HG02938 (cell line): ENCODE measurements at regions not wholly inside any gene's neighbourhood (a gene's known extent, or its start where the extent isn't known, plus 50 kb on each side); places are given as distances from the start of the nearest gene placed in this dataset.

Source experiments
- ATAC-seq: cut with Tn5 transposase; IDR thresholded peaks from one replicate; pipeline ENCODE4 v1.9.1; 2021; ENCODE audit warnings: mild to moderate bottlenecking, moderate library complexity; ENCODE audit not compliant: unreplicated experiment

DNA sequence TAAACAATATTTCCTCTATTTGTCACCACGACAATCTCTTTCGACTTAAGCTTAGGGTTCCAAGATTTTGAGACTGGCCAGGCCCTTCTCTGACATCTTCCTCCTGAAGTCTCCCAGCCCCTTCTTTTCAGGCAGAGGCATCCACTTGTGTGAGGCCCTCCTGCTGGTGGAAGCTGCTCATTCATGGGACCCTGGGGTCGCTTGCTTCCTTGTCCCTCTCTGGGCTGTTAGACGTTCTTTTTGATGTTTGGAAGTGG, 188.2 kb upstream of the APCDD1 start:
- no peak for ATAC-seq

DNA sequence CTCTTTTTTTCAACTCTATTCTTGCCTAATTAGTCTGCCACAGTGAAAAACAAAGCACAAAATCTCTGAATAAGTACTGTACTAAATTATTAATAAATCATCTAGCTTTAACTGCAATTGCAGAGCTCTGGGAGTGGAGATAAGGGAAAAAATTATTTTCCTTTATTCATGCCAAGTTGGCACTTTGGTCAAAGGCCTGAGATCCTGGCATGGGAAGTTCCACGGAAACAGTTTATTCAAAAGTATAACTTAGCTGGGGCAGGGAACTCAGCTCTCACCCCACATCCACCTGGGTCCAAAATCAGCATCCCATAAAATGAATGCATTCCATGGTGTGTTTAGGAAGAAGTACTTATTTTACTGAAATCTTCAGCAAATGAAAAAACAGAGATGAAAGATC, 185.2 kb upstream of the APCDD1 start:
- no peak for ATAC-seq

DNA sequence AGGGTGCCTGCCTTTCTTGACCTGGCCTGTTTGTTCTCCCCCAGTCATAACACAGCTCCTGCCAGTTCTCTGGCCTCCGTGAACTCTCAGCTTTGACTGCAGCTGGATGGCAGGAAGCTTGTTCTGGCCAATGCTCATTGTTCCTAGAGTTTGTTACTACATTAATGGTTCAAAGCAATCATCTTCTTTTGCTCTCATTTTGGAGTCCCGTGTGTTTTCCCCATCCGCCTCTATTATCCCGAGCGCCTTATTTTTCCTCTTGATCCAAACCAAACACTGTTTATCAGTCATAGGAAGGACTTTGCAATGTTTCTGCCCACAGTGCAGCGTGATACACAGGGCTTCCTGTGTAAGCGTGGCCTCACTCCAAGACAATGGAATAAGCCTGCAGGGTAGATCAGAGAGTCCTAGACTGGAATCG, 184.3 kb upstream of the APCDD1 start:
- no peak for ATAC-seq

DNA sequence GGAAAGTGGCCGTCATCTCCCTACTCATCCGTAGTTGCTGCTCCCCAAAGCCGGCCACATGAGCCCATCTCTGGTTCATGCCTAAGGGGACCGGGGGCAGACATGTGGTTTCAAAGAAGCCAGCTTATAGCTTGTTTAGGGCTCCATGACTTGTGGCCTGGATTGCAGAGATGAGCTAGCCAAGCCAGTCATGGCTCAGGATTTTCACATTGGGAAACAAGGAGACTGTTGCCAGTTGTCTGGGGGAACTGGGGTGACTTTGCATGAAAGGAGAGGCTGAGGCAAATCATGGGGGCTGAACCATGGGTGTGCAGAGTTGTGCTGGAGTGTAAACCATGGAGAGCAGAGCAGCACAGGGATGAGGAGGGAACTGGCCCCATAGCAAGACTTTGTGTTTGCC, 183.0 kb upstream of the APCDD1 start:
- ATAC-seq, result no peak

DNA sequence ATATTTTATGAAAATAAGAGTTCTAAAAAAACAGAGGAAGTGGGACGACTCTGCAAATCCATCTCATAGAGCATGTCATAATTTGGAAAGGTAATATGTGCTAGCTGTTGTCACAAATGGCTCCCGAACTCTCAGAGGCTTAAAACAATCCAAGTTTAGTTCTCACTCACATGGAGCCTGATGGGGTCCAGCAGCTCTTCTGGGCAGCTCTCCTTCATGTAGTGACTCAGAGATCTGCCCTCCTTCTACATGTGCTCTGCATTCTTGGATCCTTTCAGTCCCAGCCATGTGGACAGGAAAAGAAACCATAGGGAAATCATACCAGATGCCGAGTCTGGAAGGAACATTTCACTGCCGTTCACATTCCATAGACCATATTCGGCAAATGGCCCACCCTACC, 180.1 kb upstream of the APCDD1 start:
- ATAC-seq, result no peak

DNA sequence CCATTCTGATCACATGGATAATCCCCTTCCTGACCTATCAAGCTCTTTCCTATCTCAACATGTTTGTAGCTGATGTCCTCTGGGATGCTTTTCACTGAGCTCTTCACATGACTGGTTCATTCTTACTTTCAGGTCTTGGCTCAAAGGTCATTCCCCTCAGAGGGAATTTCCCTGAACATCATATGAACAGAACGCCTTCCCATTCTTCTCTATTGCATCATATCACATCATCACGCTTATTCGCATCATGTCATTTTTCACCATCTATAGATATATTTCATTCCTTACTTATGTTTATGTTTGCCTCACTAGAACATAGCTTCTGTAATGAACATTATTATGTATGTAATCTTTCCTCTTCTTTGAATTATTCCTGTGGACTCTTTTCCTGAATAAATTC, 178.9 kb upstream of the APCDD1 start:
- no peak for ATAC-seq

DNA sequence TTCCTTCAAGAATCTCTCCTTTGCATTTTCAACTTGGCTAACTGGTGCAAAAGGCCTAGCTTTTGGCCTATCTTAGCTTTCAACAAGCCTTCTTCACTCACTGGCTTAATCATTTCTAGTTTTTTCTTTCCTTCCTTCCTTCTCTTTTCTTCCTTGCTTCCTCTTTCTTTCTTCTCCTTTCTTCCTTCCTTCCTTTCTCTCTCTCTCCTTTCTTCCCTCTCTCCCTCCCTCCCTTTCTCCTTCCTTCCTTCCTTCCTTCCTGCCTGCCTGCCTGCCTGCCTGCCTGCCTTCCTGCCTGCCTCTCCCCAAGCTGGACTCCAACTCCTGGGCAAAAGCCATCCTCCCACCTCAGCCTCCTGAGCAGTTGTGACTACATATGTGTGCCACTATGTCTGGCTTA, 176.2 kb upstream of the APCDD1 start:
- ATAC-seq, result no peak

DNA sequence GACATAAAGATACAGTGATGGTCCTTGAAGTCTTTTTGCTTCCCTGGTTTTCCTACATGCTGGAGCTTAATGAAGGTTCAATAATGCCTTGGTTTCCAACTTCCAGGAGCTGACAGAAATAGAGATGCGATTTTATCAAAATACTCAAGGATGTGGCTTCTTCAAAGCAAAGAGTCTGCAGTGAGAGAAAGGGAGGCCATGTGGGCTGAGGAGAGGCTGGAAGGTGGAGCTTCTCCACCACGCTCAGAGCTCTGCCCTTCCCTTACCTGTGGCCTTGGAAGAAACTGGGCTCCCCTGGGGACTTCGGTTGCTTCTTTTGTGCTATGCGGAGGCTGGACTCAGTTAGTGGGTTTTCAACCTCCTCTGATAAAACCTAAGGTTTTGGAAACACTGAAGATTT, 175.0 kb upstream of the APCDD1 start:
- ATAC-seq, result no peak

DNA sequence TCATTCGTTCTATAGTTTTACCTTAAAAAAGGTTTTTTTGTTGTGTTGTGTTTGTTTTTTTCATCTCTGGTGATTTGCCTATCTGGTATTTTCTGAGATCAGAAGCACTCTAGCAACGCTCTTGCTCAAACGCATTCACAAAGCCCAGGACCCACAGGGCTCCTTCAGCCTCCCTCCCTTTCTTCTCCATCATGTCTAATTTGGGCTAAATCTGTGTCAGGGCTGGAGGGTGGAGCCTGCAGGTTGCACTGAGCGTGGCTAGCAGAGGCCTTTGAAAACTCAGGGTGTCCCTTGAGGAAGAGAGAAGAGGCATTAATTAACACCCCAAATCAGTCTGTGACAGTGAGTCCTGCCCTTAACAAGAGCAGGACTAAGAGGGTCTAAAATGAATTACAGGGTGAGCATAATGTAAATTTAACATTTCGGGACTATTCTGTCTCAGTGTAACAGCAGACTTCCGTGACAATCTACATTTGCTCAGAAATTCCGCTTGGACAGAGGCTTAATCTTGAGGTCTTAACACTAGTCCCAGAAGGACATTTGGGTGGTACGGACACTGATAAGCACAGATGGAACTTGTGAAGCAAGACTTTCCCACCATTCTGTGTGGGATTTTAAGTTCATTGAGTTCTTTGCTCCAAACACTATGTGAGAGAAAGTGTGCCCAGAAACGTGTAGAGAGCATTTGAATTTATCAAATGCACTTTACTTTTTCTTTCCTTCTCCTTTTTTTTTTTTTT, 174.4 kb upstream of the APCDD1 start:
- no peak for ATAC-seq

DNA sequence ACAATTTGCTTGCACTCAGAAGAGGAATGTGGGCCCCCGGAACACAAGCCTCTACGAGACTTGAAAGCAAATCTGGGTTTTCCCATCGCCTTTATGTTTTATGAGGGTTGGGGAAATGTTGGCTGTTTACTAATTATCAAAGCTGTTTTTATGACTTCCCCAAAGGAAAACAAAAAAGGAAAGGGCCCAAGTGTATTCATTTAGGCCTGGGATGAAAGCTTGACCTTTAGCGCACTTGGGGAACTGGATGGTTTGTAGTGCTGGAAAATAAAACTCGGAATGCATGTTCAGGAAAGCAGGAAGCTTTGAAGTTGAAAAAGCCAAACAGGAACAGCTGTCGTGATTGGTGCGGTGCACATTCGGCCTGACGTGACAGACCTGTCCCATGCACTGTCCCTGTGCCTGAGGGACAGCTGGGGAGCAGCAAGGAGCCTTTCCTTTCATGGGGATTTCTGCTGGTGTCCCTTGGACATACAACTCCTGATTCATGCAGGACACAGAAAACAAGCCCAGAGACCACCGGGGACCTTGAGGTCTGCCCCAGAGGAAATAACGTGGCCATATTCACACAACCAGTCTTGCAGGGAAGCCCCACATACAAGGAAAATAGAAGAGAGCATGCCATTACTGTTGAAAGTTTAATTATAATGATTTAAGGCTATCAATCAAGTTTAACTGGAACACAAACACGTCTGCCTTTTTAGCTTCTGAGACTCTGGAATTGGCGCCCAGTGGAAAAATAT, 169.7 kb upstream of the APCDD1 start:
- ATAC-seq, result no peak

DNA sequence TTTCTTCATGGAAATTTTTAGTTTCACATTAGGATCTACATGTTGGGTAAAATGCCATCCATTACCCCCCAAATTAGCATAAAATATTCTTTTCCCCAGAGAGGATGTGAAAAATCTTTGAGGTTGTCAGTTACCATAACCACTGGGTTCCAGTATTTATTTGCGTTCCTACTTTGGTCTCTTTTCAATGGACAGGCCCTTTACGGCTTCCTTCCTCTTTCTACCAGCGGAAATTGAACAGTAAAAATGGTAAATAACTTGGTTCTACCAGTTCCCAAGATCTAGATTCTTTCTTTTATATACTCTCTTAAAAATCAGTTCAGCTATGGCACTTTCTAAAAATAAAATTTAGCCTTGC, 169.2 kb upstream of the APCDD1 start:
- ATAC-seq, result no peak

DNA sequence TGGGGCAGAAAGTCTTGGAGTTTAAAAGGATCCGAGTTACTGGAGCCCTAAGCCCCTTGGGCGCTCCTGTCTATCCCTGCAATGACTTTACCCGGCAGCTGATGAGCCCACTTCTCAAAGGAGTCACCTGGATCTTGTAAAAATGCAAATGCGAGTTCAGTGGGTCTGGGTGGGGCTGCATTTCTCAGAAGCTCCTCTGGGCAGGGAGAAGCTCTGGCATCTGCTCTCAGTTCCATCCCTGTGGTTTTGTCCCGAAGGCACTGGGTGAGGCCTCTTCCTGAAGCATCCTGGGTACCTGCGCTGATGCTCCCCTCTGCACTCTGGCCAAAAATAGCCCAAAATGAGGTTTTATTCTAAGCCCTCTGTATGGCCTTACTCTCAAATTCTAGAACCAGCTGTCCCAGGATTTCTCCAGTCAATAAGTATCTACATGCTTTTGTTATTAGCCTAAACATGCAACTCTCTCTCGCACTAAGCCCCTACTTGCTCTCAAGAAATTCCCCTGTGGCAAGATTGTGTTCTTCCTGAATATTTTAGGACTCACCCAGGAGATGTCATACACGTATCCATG, 167.8 kb upstream of the APCDD1 start:
- ATAC-seq, result no peak

DNA sequence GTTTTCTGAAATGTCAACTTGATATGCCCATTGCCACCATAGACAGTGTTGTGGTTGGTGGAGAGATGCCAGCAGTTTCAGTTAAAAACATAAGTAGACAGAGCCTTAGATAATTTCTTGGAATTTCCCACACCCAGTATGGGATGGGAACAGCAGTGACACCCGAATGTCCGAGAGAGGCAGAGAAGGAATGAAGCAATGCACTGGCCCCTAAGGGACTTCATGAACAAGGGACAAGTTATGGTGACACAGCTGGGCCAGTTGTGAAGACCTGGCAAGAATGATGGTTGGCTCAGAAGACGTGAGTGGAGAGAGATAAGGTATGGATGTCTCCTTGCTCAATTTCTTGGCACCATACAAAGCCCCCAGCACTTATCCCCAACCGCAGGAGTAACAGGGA, 165.2 kb upstream of the APCDD1 start:
- no peak for ATAC-seq

DNA sequence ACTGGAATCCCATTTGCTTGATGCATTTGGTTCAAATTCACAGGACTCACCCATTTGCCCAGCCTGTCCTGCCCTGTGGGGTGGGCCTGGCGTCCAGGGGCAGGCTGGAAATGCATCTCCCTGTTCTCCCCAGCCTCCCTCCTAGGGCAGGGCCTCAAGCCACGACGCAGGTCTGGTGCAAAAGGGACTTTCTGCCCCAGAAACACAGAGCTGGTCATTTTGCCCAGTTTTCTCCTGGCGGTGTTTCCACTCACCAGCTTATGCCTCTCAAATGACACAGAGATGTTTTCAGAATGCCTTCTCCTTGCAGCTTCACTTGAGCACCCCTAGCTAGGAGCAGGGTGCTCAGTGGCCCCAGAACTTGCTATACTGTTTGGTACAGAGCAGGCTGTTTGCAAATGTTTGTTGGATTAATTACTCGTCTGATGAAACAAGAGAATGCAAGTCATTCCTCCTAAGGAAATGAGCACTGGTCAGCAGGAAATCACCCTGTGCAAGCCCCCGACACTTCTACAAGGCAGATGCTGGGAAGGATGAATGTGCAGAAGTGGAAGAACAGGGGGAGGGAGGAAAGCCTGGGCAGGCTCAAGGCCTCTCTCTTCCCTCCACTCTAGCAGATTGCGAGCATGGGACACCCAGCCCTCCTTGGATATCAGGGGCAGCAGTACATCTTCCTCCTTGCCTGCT, 164.3 kb upstream of the APCDD1 start:
- ATAC-seq, result no peak

DNA sequence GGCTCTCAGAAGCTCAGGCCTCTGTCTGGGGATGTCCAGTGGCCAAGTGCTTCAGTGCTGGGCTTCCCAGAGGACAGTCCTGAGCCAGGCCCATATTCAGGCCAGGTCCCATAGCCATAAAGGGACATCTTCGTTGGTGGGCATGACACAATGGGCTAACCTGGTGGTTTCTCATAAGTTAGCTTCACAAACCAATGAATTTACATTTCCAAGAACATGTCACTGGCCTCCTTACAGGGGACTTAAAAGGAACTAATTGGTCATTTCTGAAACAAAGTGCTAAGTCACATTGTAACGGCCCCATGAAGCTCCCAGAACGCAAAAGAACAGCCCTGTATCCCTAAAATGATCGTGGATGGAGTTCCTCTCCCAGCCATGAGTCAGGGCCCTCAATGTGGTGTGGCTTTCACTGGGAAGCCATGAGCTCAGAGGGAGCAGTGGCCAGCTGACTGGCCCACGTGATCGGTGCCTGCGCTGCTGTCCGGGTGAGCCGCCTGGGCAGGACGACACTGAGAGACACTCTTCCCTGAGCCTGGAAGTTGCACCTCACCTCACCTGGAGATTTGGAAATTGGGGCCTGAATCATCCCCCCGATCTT, 163.7 kb upstream of the APCDD1 start:
- ATAC-seq, result no peak

DNA sequence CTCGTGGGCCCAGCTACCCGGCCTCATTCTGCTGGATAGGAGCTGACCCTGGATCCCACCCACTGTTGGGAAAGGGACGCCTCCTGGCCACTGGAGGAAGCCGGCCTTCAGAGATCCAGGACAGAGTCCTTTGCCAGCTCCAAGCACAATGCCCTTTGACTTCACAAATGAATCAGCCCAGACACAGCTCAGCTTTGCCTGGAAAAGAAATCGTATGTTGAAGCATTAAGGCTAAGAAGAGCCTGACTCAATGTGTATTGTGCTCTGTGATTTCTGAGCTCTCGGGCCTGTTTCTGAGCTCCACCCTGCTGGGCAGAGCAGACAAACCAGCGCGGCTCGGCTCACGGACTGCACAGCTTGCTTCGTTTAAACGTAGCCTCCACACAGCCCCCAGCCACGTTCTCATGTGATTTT, 162.9 kb upstream of the APCDD1 start:
- ATAC-seq, result no peak

DNA sequence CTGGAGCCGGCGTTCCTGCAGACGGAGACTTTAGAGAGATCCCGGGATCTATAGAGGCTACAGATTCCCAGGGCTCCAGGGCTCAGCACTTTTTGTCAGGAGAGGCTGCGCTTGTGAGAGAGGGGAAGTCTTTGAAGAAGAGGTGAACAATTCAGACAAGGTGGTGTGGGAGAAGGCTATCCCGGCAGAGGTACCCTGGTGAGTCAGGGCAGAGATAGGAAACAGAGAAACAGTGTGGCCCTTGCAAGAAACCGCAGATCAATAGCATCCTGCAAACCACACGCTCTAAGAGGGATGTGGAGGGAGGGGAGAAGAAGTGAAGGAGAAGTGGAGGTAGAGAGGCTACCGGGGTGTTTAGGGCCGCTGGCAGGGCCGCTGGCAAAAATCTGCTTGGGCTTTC, 160.5 kb upstream of the APCDD1 start:
- no peak for ATAC-seq

DNA sequence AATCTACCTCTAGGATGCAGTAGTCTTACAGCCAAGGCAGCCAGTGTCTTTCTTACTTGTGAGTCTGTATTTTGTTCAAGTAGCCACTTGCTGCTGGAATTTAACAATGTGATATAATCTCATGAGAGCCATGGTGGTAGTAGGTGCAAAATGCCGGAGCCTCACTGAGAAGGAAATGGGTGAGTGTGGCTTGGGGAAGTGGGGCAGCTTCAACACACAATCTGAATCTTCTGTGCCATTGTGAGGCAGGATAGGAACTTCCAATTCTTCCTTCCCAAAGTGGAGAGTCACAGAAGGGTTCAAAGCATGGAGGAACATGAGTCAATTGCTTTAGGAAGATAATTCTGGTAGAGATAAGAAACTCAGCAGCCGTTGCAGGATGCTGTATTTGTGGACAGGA, 158.7 kb upstream of the APCDD1 start:
- no peak for ATAC-seq

DNA sequence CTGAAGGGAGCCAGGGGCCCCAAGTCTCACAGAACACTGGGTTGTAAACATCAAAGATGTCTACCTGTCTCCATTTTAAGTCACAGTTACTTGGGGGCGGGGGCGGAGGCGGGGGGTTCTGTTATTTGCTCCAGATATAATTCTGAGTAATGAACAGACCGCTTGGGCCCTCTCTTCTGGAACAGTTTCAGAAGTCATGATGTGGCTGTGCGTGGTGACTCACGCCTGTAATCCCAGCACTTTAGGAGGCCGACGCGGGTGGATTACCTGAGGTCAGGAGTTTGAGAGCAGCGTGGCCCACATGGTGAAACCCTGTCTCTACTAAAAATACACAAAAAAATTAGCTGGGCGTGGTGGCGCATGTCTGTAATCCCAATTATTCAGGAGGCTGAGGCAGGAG, 157.9 kb upstream of the APCDD1 start:
- ATAC-seq, result no peak

DNA sequence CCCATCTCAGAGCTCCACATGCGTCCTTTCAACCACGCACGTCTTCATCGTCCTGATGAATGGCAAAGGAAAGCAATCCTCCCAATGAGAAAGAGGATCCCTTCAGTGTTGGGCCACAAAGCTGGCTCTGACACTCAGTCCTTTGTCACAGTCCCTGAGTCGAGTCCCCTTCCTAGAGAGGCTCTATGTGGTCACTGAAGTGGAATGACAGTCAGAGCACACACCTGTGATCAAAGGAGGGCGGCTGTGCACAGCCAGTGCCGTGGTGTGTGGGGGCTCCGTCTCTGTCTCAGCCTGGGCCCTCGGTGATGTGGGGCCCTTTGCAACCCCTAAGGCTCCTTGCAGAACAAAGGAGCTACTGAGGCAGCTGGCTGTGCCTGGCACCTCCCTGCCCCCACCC, 157.3 kb upstream of the APCDD1 start:
- no peak for ATAC-seq

DNA sequence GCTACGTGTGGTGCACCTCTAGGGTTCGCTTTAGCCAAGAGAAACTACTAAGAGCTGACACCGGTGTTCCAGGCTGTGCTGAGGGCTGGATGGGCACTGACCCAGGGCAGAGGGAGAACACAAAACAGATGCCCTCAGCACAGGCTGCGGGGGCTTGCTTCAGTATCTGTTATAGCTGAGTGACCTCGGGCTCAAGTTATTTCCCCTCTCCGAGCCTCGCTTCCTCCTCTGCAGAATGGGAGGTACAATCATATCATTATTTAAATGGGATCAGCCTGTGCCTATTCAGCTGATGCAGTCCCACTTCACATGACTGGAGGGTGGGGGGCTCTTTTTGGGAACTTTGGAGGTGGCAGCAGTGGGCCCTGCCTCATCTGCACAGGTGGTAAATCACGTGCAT, 156.1 kb upstream of the APCDD1 start:
- ATAC-seq, result no peak

DNA sequence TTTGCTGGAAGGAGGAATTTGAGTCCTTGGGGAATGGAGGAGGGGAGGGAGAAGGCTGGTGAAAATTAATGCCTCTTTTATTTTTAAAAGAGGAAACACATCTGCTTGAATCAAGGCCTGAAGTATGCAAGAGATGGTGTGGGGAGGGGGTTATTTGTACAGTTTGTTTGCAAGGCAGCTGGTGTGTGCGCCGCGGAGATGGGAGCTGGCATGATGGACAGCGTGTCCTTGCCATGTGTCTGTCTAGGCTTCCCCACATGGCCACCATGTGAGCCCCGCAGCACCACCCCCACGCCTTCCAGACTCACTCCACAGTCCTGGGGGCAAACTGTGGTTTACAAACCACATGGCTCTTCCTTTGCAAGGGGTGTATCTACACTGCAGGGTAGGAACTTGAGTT, 154.8 kb upstream of the APCDD1 start:
- ATAC-seq, result no peak
